Neuronal stem cell (in vitro differentiated cells): ENCODE measurements at regions not wholly inside any gene's neighbourhood (a gene's known extent, or its start where the extent isn't known, plus 50 kb on each side); places are given as distances from the start of the nearest gene placed in this dataset.

Experiments used
- DNase-seq: peaks from one replicate; pipeline ENCODE4 v3.0.0-alpha.2; 2013; ENCODE audit warnings: low spot score
- H2AFZ ChIP-seq: one replicate; pipeline ENCODE4 v1.6.1; 2013; ENCODE audit warnings: mild to moderate bottlenecking, low read length, inconsistent platforms
- H2AK5ac ChIP-seq: 2 replicates; pipeline ENCODE4 v1.6.1; 2013; ENCODE audit warnings: low read depth, mild to moderate bottlenecking, inconsistent platforms, low read length, moderate library complexity, mixed read lengths
- H2BK120ac ChIP-seq: 2 replicates; pipeline ENCODE4 v1.6.1; 2013; ENCODE audit warnings: low read depth, mild to moderate bottlenecking, inconsistent platforms, low read length, moderate library complexity, mixed read lengths
- H2BK12ac ChIP-seq: one replicate; pipeline ENCODE4 v1.6.1; 2013; ENCODE audit warnings: low read length, inconsistent platforms
- H2BK15ac ChIP-seq: 2 replicates; pipeline ENCODE4 v1.6.1; 2013; ENCODE audit warnings: mild to moderate bottlenecking, low read length, inconsistent platforms, mixed read lengths
- H2BK5ac ChIP-seq: one replicate; pipeline ENCODE4 v1.6.1; 2013; ENCODE audit warnings: inconsistent platforms, mild to moderate bottlenecking, low read length, moderate library complexity
- H3K14ac ChIP-seq: one replicate; pipeline ENCODE4 v1.6.1; 2013; ENCODE audit warnings: low read length, inconsistent platforms
- H3K18ac ChIP-seq: 2 replicates; pipeline ENCODE4 v1.6.1; 2013; ENCODE audit warnings: low read length, inconsistent platforms
- H3K23ac ChIP-seq: 2 replicates; pipeline ENCODE4 v1.6.1; 2013; ENCODE audit warnings: low read depth, mild to moderate bottlenecking, mixed read lengths, low read length, inconsistent platforms; ENCODE audit not compliant: poor library complexity
- H3K27ac ChIP-seq: replicated peaks from 3 replicates; pipeline ENCODE4 v1.5.1; 2013; ENCODE audit warnings: low read length, inconsistent platforms
- H3K27me3 ChIP-seq, 3 experiments: 2 replicates each; pipeline ENCODE4 v1.6.1; 2013; ENCODE audit warnings: low read length in 3 of 3, mild to moderate bottlenecking in 2 of 3, inconsistent platforms in 1 of 3, low read depth in 1 of 3, mixed read lengths in 1 of 3, moderate library complexity in 1 of 3; ENCODE audit not compliant: control insufficient read depth in 3 of 3, insufficient read depth in 3 of 3
- H3K36me3 ChIP-seq, 2 donors: replicated peaks in 1 of 2; 2 replicates each; pipeline ENCODE4 v1.6.1; 2013; ENCODE audit warnings: low read length in 2 of 2; ENCODE audit not compliant: control insufficient read depth in 2 of 2, insufficient read depth in 2 of 2
- H3K4ac ChIP-seq: 2 replicates; pipeline ENCODE4 v1.6.1; 2013; ENCODE audit warnings: inconsistent platforms, mild to moderate bottlenecking, low read length, moderate library complexity
- H3K4me1 ChIP-seq, 2 donors: 1 replicate in 1 of 2; 2 replicates in 1 of 2; pipeline ENCODE4 v1.6.1; 2013; ENCODE audit warnings: low read length in 2 of 2, low read depth in 1 of 2; ENCODE audit not compliant: control insufficient read depth in 2 of 2, insufficient read depth in 1 of 2
- H3K4me2 ChIP-seq: one replicate; pipeline ENCODE4 v1.6.1; 2013; ENCODE audit warnings: mild to moderate bottlenecking, low read length, inconsistent platforms; ENCODE audit not compliant: insufficient read depth, poor library complexity, severe bottlenecking
- H3K4me3 ChIP-seq, 2 donors: 2 replicates each; pipeline ENCODE4 v1.5.1; 2013; ENCODE audit warnings: low read length in 2 of 2, mild to moderate bottlenecking in 2 of 2, inconsistent platforms in 1 of 2, moderate library complexity in 1 of 2
- H3K79me1 ChIP-seq: one replicate; pipeline ENCODE4 v1.6.1; 2013; ENCODE audit warnings: low read depth, mild to moderate bottlenecking, inconsistent platforms, low read length, moderate library complexity
- H3K9ac ChIP-seq: one replicate; pipeline ENCODE4 v1.6.1; 2013; ENCODE audit warnings: mild to moderate bottlenecking, low read depth, low read length, inconsistent platforms; ENCODE audit not compliant: poor library complexity
- H3K9me3 ChIP-seq, 2 donors: replicated peaks in 1 of 2; 2 replicates each; pipeline versions ENCODE3 to v1.6.1; 2013; ENCODE audit warnings: low read length in 2 of 2, mild to moderate bottlenecking in 2 of 2, inconsistent platforms in 1 of 2, low read depth in 1 of 2, mixed read lengths in 1 of 2, moderate library complexity in 1 of 2; ENCODE audit not compliant: control insufficient read depth in 2 of 2, insufficient read depth in 1 of 2
- H4K8ac ChIP-seq: one replicate; pipeline ENCODE4 v1.6.1; 2013; ENCODE audit warnings: low read depth, mild to moderate bottlenecking, inconsistent platforms, low read length, moderate library complexity
- H4K91ac ChIP-seq: one replicate; pipeline ENCODE4 v1.6.1; 2013; ENCODE audit warnings: low read length, low read depth, mild to moderate bottlenecking, inconsistent platforms; ENCODE audit not compliant: poor library complexity
- WGBS, 2 donors: extraction: QIAGEN DNeasy Blood & Tissue Kit; methylation state at CpG; one replicate each; pipeline ENCODE4 v1.1.7; 2013; ENCODE audit warnings: missing lambda C conversion rate in 2 of 2, mixed read lengths in 1 of 2; ENCODE audit not compliant: insufficient read length in 2 of 2, insufficient replicate concordance in 1 of 2; ENCODE audit errors: extremely low coverage in 2 of 2; 5-methylcytosine and 5-hydroxymethylcytosine counted together

DNA sequence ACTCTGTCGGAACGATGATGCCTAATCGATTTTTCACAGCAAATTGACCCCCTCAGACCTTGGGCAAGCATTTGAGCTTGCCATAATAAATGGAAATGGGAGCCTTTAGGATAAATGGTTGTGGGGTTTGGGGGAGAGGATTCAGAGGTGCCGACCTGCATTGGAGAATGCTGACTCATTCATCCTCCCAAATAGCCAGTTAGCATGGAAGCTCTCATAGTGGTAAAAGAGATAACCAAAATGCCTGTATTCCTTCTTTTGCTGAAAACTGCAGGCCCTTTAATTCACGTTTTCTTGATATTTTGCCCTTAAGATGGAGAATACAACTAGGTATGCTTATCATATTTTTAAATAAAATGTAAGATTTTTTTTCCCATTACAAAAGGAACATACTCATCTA, 392.6 kb upstream of the DEPDC1 start:
- Histone ChIP-seq H4K8ac (no peak overlapping the region), H2BK5ac (no peak overlapping the region), H2BK120ac (no peak overlapping the region), H2AK5ac (no peak overlapping the region), H3K4me2 (no peak overlapping the region), H3K4me3 (no peak overlapping the region), H2BK12ac (no peak overlapping the region), H3K79me1 (no peaks in the 10 kb centered on the region), H3K9me3 (no peaks in the 10 kb centered on the region), H3K27me3 (no peaks in the 10 kb centered on the region), H3K14ac (no peak overlapping the region), H2AFZ (peak overlapping the region; percentile 15), H3K36me3 (no peaks in the 10 kb centered on the region), H2BK15ac (no peak overlapping the region), H3K27ac (no peak overlapping the region), H3K18ac (no peak overlapping the region), H3K4me1 (no peaks in the 10 kb centered on the region), H4K91ac (no peak overlapping the region), H3K9ac (no peak overlapping the region), H3K23ac (no peak overlapping the region), H3K4ac (no peak overlapping the region)
- DNase-seq, result no peak
- WGBS, 2 donors, result no CpG with 5 or more reads among the region's 5 CpGs

DNA sequence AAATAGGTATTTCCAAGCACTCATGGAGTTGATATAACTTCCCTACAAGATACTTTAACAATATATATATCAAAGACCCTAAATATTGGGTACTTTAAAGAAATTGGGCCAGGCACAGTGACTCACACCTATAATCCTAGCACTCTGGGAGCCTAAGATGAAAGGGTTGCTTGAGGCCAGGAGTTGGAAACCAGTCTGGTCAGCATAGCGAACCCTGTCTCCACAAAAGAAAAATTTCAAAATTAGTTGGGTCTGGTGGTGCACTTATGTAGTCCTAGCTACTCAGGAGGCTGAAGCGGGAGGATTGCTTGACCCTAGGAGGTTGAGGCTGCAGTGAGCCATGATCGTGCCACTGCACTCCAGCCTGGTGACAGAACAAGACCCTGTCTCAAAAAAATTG, 393.9 kb upstream of the DEPDC1 start:
- WGBS, 2 donors, result no CpG with 5 or more reads among the region's 3 CpGs
- Histone ChIP-seq H3K27me3 (no peaks in the 10 kb centered on the region), H2BK120ac (no peak overlapping the region), H2AK5ac (no peak overlapping the region), H4K8ac (no peak overlapping the region), H3K23ac (no peak overlapping the region), H3K4me2 (no peak overlapping the region), H3K79me1 (no peaks in the 10 kb centered on the region), H3K4ac (no peak overlapping the region), H3K36me3 (no peaks in the 10 kb centered on the region), H3K14ac (no peak overlapping the region), H3K9me3 (no peaks in the 10 kb centered on the region), H4K91ac (no peak overlapping the region), H3K9ac (no peak overlapping the region), H3K4me1 (no peaks in the 10 kb centered on the region), H2BK5ac (no peak overlapping the region), H2AFZ (no peak overlapping the region), H3K4me3 (no peak overlapping the region), H3K18ac (no peak overlapping the region), H3K27ac (no peak overlapping the region), H2BK12ac (no peak overlapping the region), H2BK15ac (no peak overlapping the region)
- DNase-seq, result no peak

DNA sequence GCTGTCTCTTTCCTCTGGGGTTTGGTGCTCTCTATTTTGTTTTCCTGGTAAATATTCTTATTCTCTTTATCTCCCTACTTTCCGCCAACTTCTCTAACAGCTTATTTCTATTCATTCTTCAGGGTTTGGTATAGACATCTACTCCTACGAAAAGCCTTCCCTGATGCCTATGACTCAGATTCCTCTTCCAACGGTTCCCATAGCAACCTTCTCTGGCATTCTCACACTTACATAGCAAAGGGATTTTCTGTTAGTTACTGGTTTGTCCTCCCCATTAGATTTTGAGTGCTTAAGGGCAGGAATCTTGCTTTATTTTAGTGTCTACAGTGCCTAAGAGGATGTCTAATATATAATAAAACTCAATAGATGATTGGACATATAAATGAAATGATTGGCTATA, 407.6 kb upstream of the DEPDC1 start:
- no peak overlapping the region for H2BK120ac ChIP-seq
- peak; percentile 47 for DNase-seq
- no peak overlapping the region for H4K91ac ChIP-seq
- H3K23ac ChIP-seq, result no peak overlapping the region
- no peak overlapping the region for H2AK5ac ChIP-seq
- H3K4me2 ChIP-seq, result no peak overlapping the region
- H3K18ac ChIP-seq, result no peak overlapping the region
- H4K8ac ChIP-seq, result no peak overlapping the region
- no peaks in the 10 kb centered on the region for H3K36me3 ChIP-seq
- H2BK12ac ChIP-seq, result no peak overlapping the region
- H3K27ac ChIP-seq, result no peak overlapping the region
- H3K79me1 ChIP-seq, result no peaks in the 10 kb centered on the region
- H3K14ac ChIP-seq, result no peak overlapping the region
- no peaks in the 10 kb centered on the region for H3K27me3 ChIP-seq
- no peak overlapping the region for H3K4me3 ChIP-seq
- H2BK15ac ChIP-seq, result no peak overlapping the region
- no peak overlapping the region for H2AFZ ChIP-seq
- no peak overlapping the region for H3K4ac ChIP-seq
- peaks cover 2 to 3% of the 10 kb centered on the region in 2 donors for H3K9me3 ChIP-seq
- no peak overlapping the region for H2BK5ac ChIP-seq
- H3K9ac ChIP-seq, result no peak overlapping the region
- WGBS, 2 donors, result no CpG with 5 or more reads among the region's 3 CpGs
- H3K4me1 ChIP-seq, result no peaks in the 10 kb centered on the region

DNA sequence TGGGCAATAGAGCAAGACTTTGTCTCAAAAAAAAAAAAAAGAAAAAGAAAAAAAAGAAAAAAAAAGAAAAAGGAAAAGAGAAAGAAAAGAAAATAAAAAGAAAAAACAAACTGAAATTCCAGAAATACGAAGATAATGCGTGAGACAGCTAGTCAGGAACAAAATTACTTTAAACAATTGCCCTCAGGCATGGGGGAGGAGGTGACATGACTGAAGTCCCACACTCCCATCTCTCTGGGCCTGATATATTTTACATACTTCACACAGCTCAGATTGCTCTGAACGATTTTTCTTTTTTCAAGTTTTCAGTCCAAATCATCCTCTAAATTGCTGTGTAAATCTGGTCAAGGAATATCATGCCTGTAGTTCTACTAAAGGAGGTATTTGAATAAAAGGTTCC, 409.5 kb upstream of the DEPDC1 start:
- Histone ChIP-seq H3K4me1 (no peaks in the 10 kb centered on the region), H3K4me3 (no peak overlapping the region), H3K4me2 (no peak overlapping the region), H2BK15ac (no peak overlapping the region), H3K9ac (no peak overlapping the region), H2BK5ac (no peak overlapping the region), H4K8ac (no peak overlapping the region), H3K27me3 (no peaks in the 10 kb centered on the region), H4K91ac (no peak overlapping the region), H3K27ac (no peak overlapping the region), H2BK12ac (no peak overlapping the region), H2BK120ac (no peak overlapping the region), H3K4ac (no peak overlapping the region), H2AK5ac (no peak overlapping the region), H3K14ac (no peak overlapping the region), H3K36me3 (no peaks in the 10 kb centered on the region), H3K23ac (no peak overlapping the region), H2AFZ (no peak overlapping the region), H3K9me3 (peaks cover 6 to 11% of the 10 kb centered on the region in 2 donors), H3K79me1 (no peaks in the 10 kb centered on the region), H3K18ac (no peak overlapping the region)
- no peak for DNase-seq
- no CpG with 5 or more reads among the region's 3 CpGs for WGBS, 2 donors
